Esophagus muscularis mucosa (tissue), 4 donors: ENCODE measurements at regions not wholly inside any gene's neighbourhood (a gene's known extent, or its start where the extent isn't known, plus 50 kb on each side); places are given as distances from the start of the nearest gene placed in this dataset.
"Not testable (repeated sequence)": the region's sequence is repeated elsewhere in the genome, so short reads cannot be mapped to it uniquely, and the experiment has no call there.

ENCODE experiments used
- DNase-seq: peaks from one replicate; pipeline ENCODE4 v3.0.0-alpha.2; 2017; ENCODE audit errors: extremely low spot score
- H3K27ac ChIP-seq, 4 donors: fragments of 200-600 bp; sonication (generic); replicated peaks in 1 of 4; 1 replicate in 3 of 4; 2 replicates in 1 of 4; pipeline ENCODE4 v1.5.1; 2016 to 2019; ENCODE audit warnings: mild to moderate bottlenecking in 1 of 4
- H3K27me3 ChIP-seq, 4 donors: fragments of 200-600 bp; sonication (generic); one replicate each; pipeline versions ENCODE4 v1.5.1 to v1.6.0; 2016 to 2019
- H3K36me3 ChIP-seq, 4 donors: fragments of 200-600 bp; sonication (generic); one replicate each; pipeline ENCODE4 v1.5.1; 2016 to 2019
- H3K4me1 ChIP-seq, 4 donors: fragments of 200-600 bp; sonication (generic); one replicate each; pipeline ENCODE4 v1.5.1; 2016 to 2019
- H3K4me3 ChIP-seq, 4 donors: fragments of 200-600 bp; sonication (generic); 1 replicate in 2 of 4; 2 replicates in 2 of 4; pipeline ENCODE4 v1.5.1; 2016 to 2019; ENCODE audit warnings: mild to moderate bottlenecking in 4 of 4, moderate library complexity in 1 of 4
- H3K9me3 ChIP-seq, 4 donors: fragments of 200-600 bp; sonication (generic); 1 replicate in 3 of 4; 2 replicates in 1 of 4; pipeline ENCODE4 v1.5.1; 2016 to 2019
- CTCF ChIP-seq, 3 experiments: fragments of 200-600 bp in 2 of 3; fragments of 450-650 bp in 1 of 3; sonication (generic) in 2 of 3; IDR thresholded peaks; one replicate each; pipeline ENCODE4 v1.5.1; 2017 to 2019; ENCODE audit warnings: antibody characterized with exemption in 3 of 3, mild to moderate bottlenecking in 2 of 3, moderate library complexity in 1 of 3
- EP300 ChIP-seq: sonication (generic); formaldehyde crosslinking; IDR thresholded peaks from one replicate; pipeline ENCODE4 v1.6.1; 2017; ENCODE audit warnings: antibody characterized with exemption
- POLR2A ChIP-seq: fragments of 450-650 bp; IDR thresholded peaks from one replicate; pipeline ENCODE4 v1.6.1; 2017; ENCODE audit warnings: antibody characterized with exemption, moderate library complexity, mild to moderate bottlenecking, low read depth
- POLR2AphosphoS5 ChIP-seq, 2 donors: sonication (generic); formaldehyde crosslinking; IDR thresholded peaks; one replicate each; pipeline ENCODE4 v1.6.1; 2017; ENCODE audit warnings: antibody characterized with exemption in 2 of 2
- WGBS: methylation state at CpG from one replicate; pipeline ENCODE4 v1.1.5; 2018; 5-methylcytosine and 5-hydroxymethylcytosine counted together
- intact Hi-C: fragments of 100-400 bp; cut with DNase I; formaldehyde crosslinking; loops from one replicate; pipeline ENCODE4 v1.15.1; 2023

GRCh38 chr2:123514613-123515207 is 510.4 kb upstream of the CNTNAP5 start:
- Histone ChIP-seq H3K4me1 (no peaks in the 10 kb centered on the region), H3K27me3 (no peaks in the 10 kb centered on the region), H3K4me3 (no peak overlapping the region), H3K9me3 (no peaks in the 10 kb centered on the region), H3K27ac (no peak overlapping the region), H3K36me3 (no peaks in the 10 kb centered on the region)
- no peak for DNase-seq
- no peak for TF ChIP-seq POLR2A
- no peak for TF ChIP-seq CTCF (IDR thresholded peaks at IDR 0.05)
- intact Hi-C loops: no loop called here
- 83% methylated on average over 9 of the region's 9 CpGs for WGBS

DNA sequence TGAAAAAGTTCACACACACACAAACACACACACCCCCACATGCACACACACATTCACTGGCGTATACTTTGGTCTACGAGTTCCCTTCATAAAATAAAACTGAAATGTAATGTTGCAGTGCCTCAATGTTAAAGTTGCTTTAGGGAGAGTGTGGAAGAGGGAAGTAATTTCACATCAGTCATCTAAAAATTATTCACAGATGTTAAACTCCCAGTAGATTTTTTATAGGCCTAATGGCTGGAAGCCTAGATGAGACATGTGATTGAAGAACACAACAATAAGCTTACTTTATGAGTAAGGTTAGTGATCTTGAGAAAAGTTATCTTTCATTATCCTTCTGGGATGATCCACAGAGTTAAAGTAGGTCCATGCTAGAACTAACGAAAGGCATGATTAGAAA is 506.7 kb upstream of the CNTNAP5 start:
- Histone ChIP-seq H3K4me1 (peaks cover 0 to 6% (median 0%) of the 10 kb centered on the region in 4 donors), H3K9me3 (no peaks in the 10 kb centered on the region), H3K36me3 (no peaks in the 10 kb centered on the region), H3K27me3 (no peaks in the 10 kb centered on the region), H3K27ac (no peak overlapping the region), H3K4me3 (no peak overlapping the region)
- 63% methylated on average over 3 of the region's 3 CpGs for WGBS
- DNase-seq: no peak
- intact Hi-C loops: no loop called here
- no peak for TF ChIP-seq POLR2A
- no peak for TF ChIP-seq CTCF (IDR thresholded peaks at IDR 0.05)
- TF ChIP-seq POLR2AphosphoS5 (IDR thresholded peaks at IDR 0.05): no peak
- TF ChIP-seq EP300: no peak

DNA sequence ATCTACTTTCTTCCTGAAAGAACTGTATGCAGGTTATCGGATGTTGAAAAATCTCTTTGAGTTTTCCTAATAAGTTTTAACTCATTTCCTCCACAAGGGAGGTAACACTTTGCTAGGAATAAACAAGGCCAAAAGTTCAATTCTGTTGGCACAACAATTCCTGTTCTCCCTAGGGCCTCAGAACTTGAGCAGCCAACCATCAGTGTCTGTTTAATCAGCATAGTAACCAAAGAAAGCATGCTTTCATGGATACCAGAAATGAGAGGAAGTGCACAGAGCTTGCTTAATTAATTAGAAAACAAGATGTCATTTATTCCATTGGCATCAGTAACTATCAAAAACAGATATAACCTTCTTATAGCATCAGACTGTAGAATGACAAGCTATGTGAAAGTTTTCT is 503.2 kb upstream of the CNTNAP5 start:
- Histone ChIP-seq H3K9me3 (no peaks in the 10 kb centered on the region), H3K36me3 (no peaks in the 10 kb centered on the region), H3K27me3 (no peaks in the 10 kb centered on the region), H3K4me3 (no peak overlapping the region), H3K27ac (no peak overlapping the region), H3K4me1 (peaks cover 0 to 6% (median 0%) of the 10 kb centered on the region in 4 donors)
- WGBS: 37% methylated on average over 1 of the region's 1 CpG
- intact Hi-C loops: no loop called here
- DNase-seq: no peak
- TF ChIP-seq EP300 (no peak), POLR2A (no peak), CTCF (IDR thresholded peaks at IDR 0.05) (no peak), POLR2AphosphoS5 (IDR thresholded peaks at IDR 0.05) (no peak)

DNA sequence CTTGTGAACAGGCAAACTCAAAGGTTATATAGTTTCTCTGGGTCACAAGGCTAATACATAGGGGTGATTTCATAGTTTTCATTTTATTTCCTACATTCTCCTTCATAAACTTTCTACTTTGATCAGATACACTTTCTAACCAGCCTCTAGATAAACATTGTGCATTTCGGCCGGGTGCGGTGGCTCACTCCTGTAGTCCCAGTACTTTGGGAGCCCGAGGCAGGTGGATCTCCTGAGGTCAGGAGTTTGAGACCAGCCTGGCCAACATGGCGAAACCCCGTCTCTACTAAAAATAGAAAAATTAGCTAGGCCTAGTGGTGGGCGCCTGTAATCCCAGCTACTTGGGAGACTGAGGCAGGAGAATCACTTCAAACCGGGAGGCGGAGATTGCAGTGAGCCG is 502.6 kb upstream of the CNTNAP5 start:
- H3K27me3 ChIP-seq, H3K27ac ChIP-seq, intact Hi-C loops, DNase-seq, H3K9me3 ChIP-seq, H3K36me3 ChIP-seq, H3K4me1 ChIP-seq, H3K4me3 ChIP-seq: not testable (repeated sequence)
- WGBS: 87% methylated on average over 10 of the region's 10 CpGs

- Histone ChIP-seq H3K27me3 (no peaks in the 10 kb centered on the region), H3K4me3 (no peak overlapping the region), H3K9me3 (no peaks in the 10 kb centered on the region), H3K27ac (no peak overlapping the region), H3K4me1 (peaks cover 0 to 3% (median 0%) of the 10 kb centered on the region in 4 donors), H3K36me3 (no peaks in the 10 kb centered on the region)
- no peak for DNase-seq
- 54% methylated on average over 2 of the region's 2 CpGs for WGBS
- no peak for TF ChIP-seq POLR2AphosphoS5 (IDR thresholded peaks at IDR 0.05)
- TF ChIP-seq EP300: no peak
- TF ChIP-seq POLR2A: no peak
- no peak for TF ChIP-seq CTCF (IDR thresholded peaks at IDR 0.05)
- intact Hi-C loops: no loop called here
Measured at GRCh38 chr2:123528996-123529707, 495.9 kb upstream of the CNTNAP5 start.
